GM21723 (cell line): ENCODE measurements at regions not wholly inside any gene's neighbourhood (a gene's known extent, or its start where the extent isn't known, plus 50 kb on each side); places are given as distances from the start of the nearest gene placed in this dataset.
"Not testable (repeated sequence)": the region's sequence is repeated elsewhere in the genome, so short reads cannot be mapped to it uniquely, and the experiment has no call there.

ENCODE experiments used
- ATAC-seq: cut with Tn5 transposase; IDR thresholded peaks from one replicate; pipeline ENCODE4 v1.9.1; 2021; ENCODE audit warnings: mild to moderate bottlenecking, moderate library complexity; ENCODE audit not compliant: unreplicated experiment

- ATAC-seq: no peak
These were observed 221.3 kb downstream of the TOMM20 start for GRCh38 chr1:234907208-234907939.

GRCh38 chr1:234906654-234907053 lies 222.0 kb downstream of the TOMM20 start:
- no peak for ATAC-seq

- ATAC-seq: no peak
These were observed 225.7 kb downstream of the TOMM20 start for GRCh38 chr1:234902774-234903547.

GRCh38 chr1:234901491-234902049 lies 227.1 kb downstream of the TOMM20 start:
- ATAC-seq: no peak

GRCh38 chr1:234900595-234900994 lies 228.0 kb downstream of the TOMM20 start:
- ATAC-seq: no peak

- no peak for ATAC-seq
These were observed 228.9 kb downstream of the TOMM20 start for GRCh38 chr1:234899730-234900072.

- ATAC-seq: no peak
These were observed 229.5 kb downstream of the TOMM20 start for GRCh38 chr1:234899041-234899729.

GRCh38 chr1:234898455-234899033 lies 230.1 kb downstream of the TOMM20 start:
- ATAC-seq: no peak

- ATAC-seq: no peak
These were observed 230.7 kb downstream of the TOMM20 start for GRCh38 chr1:234897754-234898454.

- ATAC-seq: no peak
These were observed 231.3 kb downstream of the TOMM20 start for GRCh38 chr1:234897390-234897749.

- ATAC-seq: no peak
These were observed 231.9 kb downstream of the TOMM20 start for GRCh38 chr1:234896477-234897389.

- ATAC-seq: no peak
These were observed 234.7 kb downstream of the TOMM20 start for GRCh38 chr1:234893725-234894630.

- no peak for ATAC-seq
These were observed 235.3 kb downstream of the TOMM20 start for GRCh38 chr1:234893359-234893724.

GRCh38 chr1:234892642-234893041 lies 236.0 kb downstream of the TOMM20 start:
- ATAC-seq: no peak

- no peak for ATAC-seq
These were observed 237.2 kb downstream of the TOMM20 start for GRCh38 chr1:234891427-234891826.

GRCh38 chr1:234889643-234890042 lies 239.0 kb downstream of the TOMM20 start:
- ATAC-seq: no peak

GRCh38 chr1:234888247-234888646 lies 240.4 kb downstream of the TOMM20 start:
- ATAC-seq: not testable (repeated sequence)

GRCh38 chr1:234887016-234887900 lies 241.4 kb downstream of the TOMM20 start:
- no peak for ATAC-seq
